ENCODE measurements at regions not wholly inside any gene's neighbourhood (a gene's known extent, or its start where the extent isn't known, plus 50 kb on each side); places are given as distances from the start of the nearest gene placed in this dataset.
"Not testable (repeated sequence)": the region's sequence is repeated elsewhere in the genome, so short reads cannot be mapped to it uniquely, and the experiment has no call there.

DNA sequence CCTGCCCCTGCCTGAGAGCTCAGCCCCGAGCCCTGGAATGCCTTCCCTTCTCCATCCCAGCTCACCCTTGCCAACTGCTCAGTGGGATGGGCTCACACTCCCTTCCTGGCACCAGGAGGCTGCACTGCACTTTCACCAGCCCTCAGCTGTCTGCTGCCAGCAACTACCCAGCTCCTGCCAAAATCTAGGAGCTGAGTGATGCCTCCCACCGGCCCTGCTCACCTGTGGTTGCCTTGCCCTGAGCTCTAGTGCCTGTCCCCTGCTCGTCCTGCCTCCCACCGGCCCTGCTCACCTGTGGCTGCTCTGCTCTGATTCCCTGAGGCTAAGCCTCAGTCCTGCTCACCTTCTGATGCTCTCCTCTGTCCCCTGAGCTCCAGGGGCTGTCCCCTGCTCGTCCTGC is 119.8 kb downstream of the TMEM121 start:
- TF ChIP-seq, protein P1, sequence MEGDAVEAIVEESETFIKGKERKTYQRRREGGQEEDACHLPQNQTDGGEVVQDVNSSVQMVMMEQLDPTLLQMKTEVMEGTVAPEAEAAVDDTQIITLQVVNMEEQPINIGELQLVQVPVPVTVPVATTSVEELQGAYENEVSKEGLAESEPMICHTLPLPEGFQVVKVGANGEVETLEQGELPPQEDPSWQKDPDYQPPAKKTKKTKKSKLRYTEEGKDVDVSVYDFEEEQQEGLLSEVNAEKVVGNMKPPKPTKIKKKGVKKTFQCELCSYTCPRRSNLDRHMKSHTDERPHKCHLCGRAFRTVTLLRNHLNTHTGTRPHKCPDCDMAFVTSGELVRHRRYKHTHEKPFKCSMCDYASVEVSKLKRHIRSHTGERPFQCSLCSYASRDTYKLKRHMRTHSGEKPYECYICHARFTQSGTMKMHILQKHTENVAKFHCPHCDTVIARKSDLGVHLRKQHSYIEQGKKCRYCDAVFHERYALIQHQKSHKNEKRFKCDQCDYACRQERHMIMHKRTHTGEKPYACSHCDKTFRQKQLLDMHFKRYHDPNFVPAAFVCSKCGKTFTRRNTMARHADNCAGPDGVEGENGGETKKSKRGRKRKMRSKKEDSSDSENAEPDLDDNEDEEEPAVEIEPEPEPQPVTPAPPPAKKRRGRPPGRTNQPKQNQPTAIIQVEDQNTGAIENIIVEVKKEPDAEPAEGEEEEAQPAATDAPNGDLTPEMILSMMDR (conservative IDR thresholded peaks at IDR 0.05; ENCODE audit: low read depth, low read length): no peak
- DNase-seq (ENCODE audit: low read depth): no peak
- H3K4me3 ChIP-seq (ENCODE audit: low read length): no peak overlapping the region

DNA sequence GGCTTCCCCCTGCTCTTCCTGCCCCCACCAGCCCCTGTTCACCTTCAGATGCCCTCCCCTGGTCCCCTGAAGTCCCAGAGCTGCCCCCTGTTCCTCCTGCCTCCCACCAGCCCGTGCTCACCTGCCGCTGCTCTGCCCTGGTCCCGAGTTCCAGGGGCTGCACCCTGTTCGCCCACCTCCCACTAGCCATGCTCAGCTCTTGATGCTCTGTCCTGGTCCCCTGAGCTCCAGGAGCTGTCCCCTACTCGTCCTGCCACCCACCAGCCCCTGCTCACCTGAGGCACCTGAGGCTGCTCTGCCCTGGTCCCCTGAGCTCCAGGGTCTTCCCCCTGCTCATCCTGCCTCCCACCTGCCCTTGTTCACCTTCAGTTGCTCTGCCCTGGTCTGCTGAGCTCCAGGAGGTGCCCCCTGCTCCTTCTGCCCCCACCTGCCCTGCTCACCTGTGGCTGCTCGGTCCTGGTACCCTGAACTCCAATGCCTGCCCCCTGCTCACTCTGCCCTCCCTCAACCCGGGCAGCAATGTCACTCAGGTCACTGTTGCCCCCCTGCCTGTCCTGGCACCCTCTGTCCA is 120.4 kb downstream of the TMEM121 start:
- not testable (repeated sequence) for H3K4me3 ChIP-seq (ENCODE audit: low read length); DNase-seq (ENCODE audit: low read depth)

DNA sequence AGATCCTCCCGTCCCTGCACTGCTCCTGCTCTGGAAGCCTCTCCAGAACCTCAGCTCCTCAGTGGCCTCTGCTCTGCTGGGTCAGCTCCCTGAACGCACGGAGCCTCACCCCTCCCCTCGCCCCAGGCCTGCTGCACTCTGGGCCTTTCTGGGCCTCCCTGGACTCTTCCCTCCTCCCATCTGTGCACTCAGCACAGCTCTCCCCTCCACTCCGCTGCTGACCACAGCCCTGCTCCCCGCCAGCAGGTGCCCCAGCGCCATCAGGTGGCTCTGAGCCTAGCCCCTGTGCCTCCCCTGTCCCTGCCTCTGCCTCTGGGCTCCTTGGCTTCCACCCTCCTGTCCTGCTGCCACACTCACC is 121.0 kb downstream of the TMEM121 start:
- H3K4me3 ChIP-seq (ENCODE audit: low read length): not testable (repeated sequence)

DNA sequence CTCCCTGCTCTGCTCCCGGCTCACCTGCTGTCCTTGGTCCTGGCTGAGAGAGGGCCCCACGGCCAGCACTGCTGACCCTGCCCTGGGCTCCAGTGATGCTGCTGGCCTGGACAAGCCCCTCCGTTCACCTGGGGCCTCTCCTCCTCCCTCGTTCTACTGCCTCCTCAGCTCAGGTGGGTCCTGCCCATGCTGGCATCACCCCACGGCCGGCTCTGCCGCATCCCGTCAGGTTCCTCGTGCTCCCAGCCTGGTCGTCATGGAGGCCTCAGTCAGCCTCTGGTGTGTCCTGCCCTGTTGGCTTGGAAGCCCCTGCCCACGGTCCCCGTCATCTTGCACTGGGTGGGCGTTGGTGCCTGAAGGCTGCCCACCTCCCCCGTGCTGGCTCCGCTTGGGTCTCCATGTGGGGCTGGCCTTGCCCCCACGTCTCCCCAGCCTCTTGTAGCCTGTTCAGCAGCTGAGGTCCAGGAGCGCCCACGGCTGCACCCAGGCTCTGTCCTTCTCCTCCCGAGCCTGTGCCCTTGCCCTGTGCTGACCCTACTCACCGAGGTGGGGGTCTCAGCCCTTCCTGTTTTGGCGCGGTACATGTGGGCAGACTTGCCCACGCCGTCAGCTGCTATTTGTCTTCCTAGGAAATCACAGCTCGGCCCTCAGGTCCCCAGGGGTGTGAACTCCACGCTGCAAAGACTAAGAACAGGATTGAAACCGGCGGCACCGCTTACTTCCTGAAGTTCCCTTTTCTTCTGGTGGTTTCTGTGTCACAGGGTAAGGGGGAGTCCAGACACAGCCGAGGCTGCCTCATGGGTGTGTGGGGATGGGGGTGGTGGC is 121.6 kb downstream of the TMEM121 start:
- no peak for DNase-seq (ENCODE audit: low read depth)
- no peak overlapping the region for H3K4me3 ChIP-seq (ENCODE audit: low read length)
- TF ChIP-seq, protein P1 (conservative IDR thresholded peaks at IDR 0.05; ENCODE audit: low read depth, low read length): no peak

More for the DNA sequence above, 121.0 kb downstream of the TMEM121 start:
- not testable (repeated sequence) for DNase-seq (ENCODE audit: low read depth)

DNA sequence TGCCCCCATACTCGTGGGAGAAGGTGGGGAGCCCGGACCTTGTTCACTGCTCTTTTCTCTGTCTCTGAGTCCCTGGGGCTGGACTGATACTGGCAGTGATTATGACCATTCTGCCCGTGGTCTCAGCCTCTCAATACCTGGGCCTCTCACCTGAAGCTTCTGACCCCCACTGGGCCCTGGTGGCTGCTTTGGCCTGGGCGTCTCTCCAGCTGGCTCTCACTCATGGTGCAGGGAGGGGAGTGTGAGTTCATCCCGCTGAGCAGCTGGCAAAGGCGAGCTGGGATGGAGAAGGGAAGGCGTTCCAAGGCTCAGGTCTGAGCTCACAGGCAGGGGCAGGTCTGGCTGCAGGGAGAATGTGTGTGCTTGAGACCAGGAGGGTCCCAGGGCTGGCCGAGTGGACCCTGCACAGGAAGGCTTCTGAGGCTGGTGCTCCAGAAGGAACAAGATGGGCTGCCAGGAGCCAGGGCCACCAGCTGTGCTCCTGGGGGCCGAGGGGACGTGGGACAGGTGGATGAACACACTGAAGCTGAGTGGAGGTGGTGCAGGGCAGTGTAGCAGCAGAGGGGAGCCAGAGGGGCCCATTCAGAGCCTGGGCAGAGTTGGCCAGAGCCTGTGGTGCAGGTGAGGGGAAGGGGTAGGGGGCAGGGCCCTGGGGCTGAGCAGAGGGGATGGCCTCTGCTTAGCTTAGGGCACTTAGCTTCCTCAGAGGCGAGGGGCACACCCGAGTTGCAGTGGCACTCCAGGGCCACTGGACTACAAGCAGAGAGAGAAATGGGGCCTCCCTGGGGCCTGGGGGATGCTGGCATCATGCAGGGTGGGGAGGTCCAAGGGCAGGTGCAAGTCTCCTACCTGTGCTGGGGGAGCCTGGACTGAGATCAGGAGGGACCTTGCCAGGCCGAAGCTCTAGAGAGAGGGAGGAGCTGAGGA is 122.5 kb downstream of the TMEM121 start:
- not testable (repeated sequence) for DNase-seq (ENCODE audit: low read depth); H3K4me3 ChIP-seq (ENCODE audit: low read length)

DNA sequence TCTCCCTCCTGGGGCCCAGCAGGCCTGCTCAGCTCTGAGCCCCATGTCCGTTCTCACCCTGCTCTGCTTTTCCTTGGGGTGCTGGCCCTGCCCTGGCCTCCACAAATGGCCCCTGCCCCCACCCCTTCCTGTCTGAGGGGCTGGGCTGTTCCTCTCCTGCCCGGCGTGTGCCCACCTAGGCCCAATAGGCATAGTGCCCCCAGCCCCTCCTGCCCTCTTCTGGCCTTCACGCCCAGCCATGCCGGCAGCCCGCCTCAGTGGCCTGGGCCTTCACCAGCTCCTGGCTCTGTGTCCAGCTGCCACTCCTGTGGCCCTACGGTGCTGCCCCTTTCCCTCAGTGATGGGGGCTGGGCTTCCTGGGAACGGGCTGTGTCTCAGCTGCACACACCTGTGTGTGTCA is 125.9 kb downstream of the TMEM121 start:
- not testable (repeated sequence) for DNase-seq (ENCODE audit: low read depth); H3K4me3 ChIP-seq (ENCODE audit: low read length)

DNA sequence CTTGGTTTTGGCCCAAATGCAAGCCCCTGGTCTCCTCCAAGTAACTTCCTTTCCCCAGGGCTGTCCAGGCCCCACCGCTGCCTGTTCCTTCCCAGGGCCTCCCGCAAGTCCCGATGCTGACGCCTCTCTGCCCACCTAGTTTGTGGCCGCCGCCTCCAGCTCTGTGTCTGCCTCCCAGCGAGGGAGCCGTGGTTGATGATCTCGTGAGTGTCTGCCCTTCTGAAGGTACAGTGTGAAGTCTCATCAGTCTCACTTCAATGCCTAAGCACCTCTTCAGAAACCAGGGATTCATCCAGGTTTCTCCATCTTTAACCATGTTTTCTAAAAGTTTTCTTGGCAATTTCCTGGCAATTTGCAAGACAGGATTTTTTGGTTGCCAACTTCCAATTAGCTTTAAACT is 127.5 kb downstream of the TMEM121 start:
- H3K4me3 ChIP-seq (ENCODE audit: low read length); DNase-seq (ENCODE audit: low read depth): not testable (repeated sequence)

DNA sequence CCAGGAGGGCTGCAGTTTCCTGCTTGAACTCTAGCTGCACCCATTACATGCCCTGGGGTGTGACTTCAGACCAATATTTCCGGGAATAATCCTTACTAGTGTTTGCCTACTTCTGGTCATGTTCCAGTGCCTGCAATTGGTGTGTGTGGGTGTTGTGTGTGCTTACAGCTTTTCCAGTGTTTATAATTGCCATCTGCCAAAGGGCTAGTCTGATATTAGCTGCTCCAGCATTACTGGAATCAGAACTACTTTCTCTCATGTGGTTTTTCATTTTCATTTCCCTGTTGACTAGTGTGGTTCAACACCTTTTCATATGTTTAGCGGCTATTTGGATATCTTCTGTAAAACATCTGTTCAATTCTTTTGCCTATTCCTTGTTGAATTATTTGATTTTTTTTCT is 132.9 kb downstream of the TMEM121 start:
- not testable (repeated sequence) for DNase-seq (ENCODE audit: low read depth); H3K4me3 ChIP-seq (ENCODE audit: low read length)

DNA sequence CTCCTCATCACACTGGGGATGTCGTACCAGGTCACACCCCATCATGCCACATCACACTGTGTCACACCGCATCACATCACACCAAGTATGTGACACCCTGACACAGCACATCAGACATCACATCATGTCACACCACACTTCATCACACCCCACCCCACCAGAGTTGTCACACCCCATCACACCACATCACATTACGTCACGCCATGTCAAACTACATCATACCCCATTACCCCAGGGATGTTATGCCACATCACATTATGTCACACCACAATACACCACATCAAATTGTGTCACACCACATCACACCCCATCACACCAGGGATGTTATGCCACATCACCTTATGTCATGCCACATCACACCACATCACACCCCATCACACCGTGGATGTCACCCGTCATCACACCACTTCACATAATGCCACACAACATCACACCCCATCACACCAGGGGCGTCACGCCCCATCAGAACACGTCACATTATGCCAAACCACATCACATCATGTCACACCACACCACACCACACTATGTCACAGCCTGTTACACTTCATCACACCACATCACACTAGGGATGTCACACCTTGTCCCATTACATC is 133.6 kb downstream of the TMEM121 start:
- TF ChIP-seq, protein P1 (conservative IDR thresholded peaks at IDR 0.05; ENCODE audit: low read depth, low read length): no peak
- H3K4me3 ChIP-seq (ENCODE audit: low read length): no peak overlapping the region
- no peak for DNase-seq (ENCODE audit: low read depth)
